Spinal cord (tissue), 9 donors: ENCODE measurements at regions not wholly inside any gene's neighbourhood (a gene's known extent, or its start where the extent isn't known, plus 50 kb on each side); places are given as distances from the start of the nearest gene placed in this dataset.

Experiments
- DNase-seq, 6 donors: peaks; one replicate each; pipeline versions ENCODE4 v3.0.0 to v3.0.0-alpha.2; 2013 to 2015; ENCODE audit warnings: low spot score in 6 of 6, low read depth in 4 of 6
- H3K27ac ChIP-seq: one replicate; pipeline ENCODE4 v1.5.1; 2013; ENCODE audit warnings: low read depth, low read length, control low read depth
- H3K27me3 ChIP-seq: one replicate; pipeline ENCODE4 v1.6.1; 2013; ENCODE audit warnings: low read length; ENCODE audit not compliant: control insufficient read depth, insufficient read depth
- H3K36me3 ChIP-seq: one replicate; pipeline ENCODE4 v1.6.1; 2013; ENCODE audit warnings: low read length; ENCODE audit not compliant: control insufficient read depth, insufficient read depth
- H3K4me1 ChIP-seq: one replicate; pipeline ENCODE4 v1.6.1; 2013; ENCODE audit warnings: low read length; ENCODE audit not compliant: control insufficient read depth, insufficient read depth
- H3K4me3 ChIP-seq: one replicate; pipeline ENCODE4 v1.5.1; 2013; ENCODE audit warnings: low read depth, low read length, control low read depth
- H3K9me3 ChIP-seq: one replicate; pipeline ENCODE4 v1.6.1; 2013; ENCODE audit warnings: low read length; ENCODE audit not compliant: control insufficient read depth, insufficient read depth
- WGBS: methylation state at CpG from one replicate; pipeline ENCODE4 v1.1.5; 2013; ENCODE audit warnings: missing lambda C conversion rate; ENCODE audit not compliant: insufficient coverage; 5-methylcytosine and 5-hydroxymethylcytosine counted together
- donor health status: healthy.

DNA sequence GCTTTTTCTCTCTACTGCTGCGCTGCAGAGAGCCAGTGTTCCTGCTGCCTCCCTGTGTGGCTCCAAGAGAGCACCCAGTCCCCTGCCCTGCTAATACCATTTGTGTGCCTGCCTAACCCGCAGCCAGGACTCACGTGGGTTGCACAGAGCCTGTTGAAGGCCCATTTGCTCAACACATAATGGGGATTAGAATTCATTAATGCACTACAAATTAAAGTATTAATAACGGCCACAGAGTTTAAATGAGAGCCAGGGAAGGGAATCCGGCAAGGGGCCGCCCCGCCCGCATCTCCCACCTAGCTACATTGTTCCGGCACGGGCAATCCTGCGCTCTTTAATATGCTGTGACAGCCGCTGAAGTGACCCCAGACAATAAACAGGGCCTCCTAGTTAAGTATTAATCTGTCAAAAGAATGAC is 211.3 kb downstream of the NXPE2 start:
- peaks cover 10% of the 10 kb centered on the region for H3K4me1 ChIP-seq
- 46% methylated on average over 1 of the region's 12 CpGs for WGBS

DNA sequence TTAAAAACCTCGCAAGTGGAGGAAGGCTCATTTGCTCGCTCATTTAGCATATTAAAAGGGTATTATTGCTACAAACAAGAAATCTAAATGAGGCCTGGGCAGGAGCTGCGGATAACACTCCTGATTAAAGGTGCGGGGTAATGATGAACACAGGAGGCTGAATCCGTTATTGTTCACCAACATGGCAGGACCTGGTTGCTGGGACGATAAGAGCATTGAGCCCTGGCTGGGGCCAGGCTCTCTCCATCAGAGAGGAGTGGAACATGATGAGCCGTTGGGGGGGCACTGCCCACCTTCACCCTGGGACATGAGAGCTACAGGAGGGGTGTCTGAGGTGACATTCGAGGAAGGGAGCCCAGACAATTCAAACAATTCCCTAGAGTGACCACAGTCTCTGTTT is 211.7 kb downstream of the NXPE2 start:
- H3K27me3 ChIP-seq, result peaks cover 7% of the 10 kb centered on the region
- no peak overlapping the region for H3K27ac ChIP-seq
- H3K4me1 ChIP-seq, result peaks cover 10% of the 10 kb centered on the region
- 32% methylated on average over 6 of the region's 8 CpGs for WGBS
- DNase-seq, result no peak
- H3K4me3 ChIP-seq, result no peak overlapping the region
- H3K36me3 ChIP-seq, result no peaks in the 10 kb centered on the region
- H3K9me3 ChIP-seq, result peaks cover 2% of the 10 kb centered on the region

More for the DNA sequence above, 211.3 kb downstream of the NXPE2 start:
- peaks cover 2% of the 10 kb centered on the region for H3K9me3 ChIP-seq
- no peak overlapping the region for H3K27ac ChIP-seq
- H3K27me3 ChIP-seq, result peaks cover 7% of the 10 kb centered on the region
- H3K4me3 ChIP-seq, result no peak overlapping the region
- no peaks in the 10 kb centered on the region for H3K36me3 ChIP-seq
- peak in 3 of 6 donors; percentile 5 to 79 (median 42) for DNase-seq

DNA sequence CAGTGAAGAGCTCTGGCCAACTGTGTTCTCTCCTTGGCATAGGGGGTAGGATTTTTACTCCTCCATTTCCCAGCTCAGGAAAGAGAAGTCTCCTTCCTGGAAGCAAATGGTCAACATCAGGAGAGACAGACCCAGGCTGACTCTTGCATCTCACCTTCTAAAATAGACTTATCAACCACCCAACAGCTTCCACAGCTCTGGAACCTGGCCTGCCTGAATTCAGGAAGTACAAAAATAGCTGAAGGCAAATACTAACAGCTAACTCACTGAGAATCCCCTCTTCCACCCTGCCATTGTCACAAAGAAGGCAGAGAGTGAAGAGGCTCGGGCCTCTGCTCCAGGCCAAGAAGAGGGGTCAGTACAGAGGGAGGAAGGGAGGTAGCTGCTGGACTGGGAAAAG is 213.6 kb downstream of the NXPE2 start:
- Histone ChIP-seq H3K27me3 (peaks cover 7% of the 10 kb centered on the region), H3K36me3 (no peaks in the 10 kb centered on the region), H3K27ac (no peak overlapping the region), H3K4me3 (no peak overlapping the region), H3K4me1 (peaks cover 10% of the 10 kb centered on the region), H3K9me3 (peaks cover 2% of the 10 kb centered on the region)
- no peak for DNase-seq
- WGBS, result no CpG with 5 or more reads among the region's 1 CpG

GRCh38 chr11:114892381-114893197 is 214.3 kb downstream of the NXPE2 start:
- no peak for DNase-seq

DNA sequence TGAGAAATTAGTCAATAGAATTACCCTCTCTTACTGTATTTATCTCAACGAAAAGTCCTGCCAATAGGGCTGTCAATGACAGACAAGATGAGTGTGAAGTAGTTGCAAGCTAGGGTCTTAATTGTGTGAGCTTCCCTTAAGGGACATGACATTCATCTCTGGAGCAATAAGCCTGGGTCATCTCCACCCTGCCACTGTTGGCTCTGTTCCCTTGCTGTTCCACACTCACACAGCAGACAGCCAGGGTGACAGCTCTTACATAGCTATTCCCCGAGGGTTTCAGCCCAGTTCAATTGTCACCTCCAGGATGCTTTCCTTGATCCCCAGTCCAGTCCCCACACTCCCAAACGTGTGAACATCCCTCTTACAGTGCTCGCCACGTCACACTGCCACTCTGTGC is 215.0 kb downstream of the NXPE2 start:
- no peaks in the 10 kb centered on the region for H3K36me3 ChIP-seq
- no peak overlapping the region for H3K27ac ChIP-seq
- peaks cover 2% of the 10 kb centered on the region for H3K9me3 ChIP-seq
- 86% methylated on average over 4 of the region's 5 CpGs for WGBS
- DNase-seq, result no peak
- peaks cover 7% of the 10 kb centered on the region for H3K27me3 ChIP-seq
- no peak overlapping the region for H3K4me3 ChIP-seq
- peaks cover 10% of the 10 kb centered on the region for H3K4me1 ChIP-seq

More at GRCh38 chr11:114892381-114893197, 214.3 kb downstream of the NXPE2 start:
- H3K4me1 ChIP-seq, result peaks cover 10% of the 10 kb centered on the region
- H3K36me3 ChIP-seq, result no peaks in the 10 kb centered on the region
- H3K9me3 ChIP-seq, result peaks cover 2% of the 10 kb centered on the region
- no peak overlapping the region for H3K27ac ChIP-seq
- no peak overlapping the region for H3K4me3 ChIP-seq
- WGBS, result 100% methylated on average over 1 of the region's 3 CpGs
- H3K27me3 ChIP-seq, result peaks cover 7% of the 10 kb centered on the region

GRCh38 chr11:114896594-114896993 is 218.3 kb downstream of the NXPE2 start:
- Histone ChIP-seq H3K9me3 (no peaks in the 10 kb centered on the region), H3K27me3 (no peaks in the 10 kb centered on the region), H3K27ac (no peak overlapping the region), H3K36me3 (no peaks in the 10 kb centered on the region), H3K4me1 (no peaks in the 10 kb centered on the region), H3K4me3 (no peak overlapping the region)
- 80% methylated on average over 1 of the region's 4 CpGs for WGBS
- DNase-seq, result no peak

GRCh38 chr11:114909866-114910265 is 231.5 kb downstream of the NXPE2 start:
- no peaks in the 10 kb centered on the region for H3K9me3 ChIP-seq
- no peak for DNase-seq
- no peaks in the 10 kb centered on the region for H3K4me1 ChIP-seq
- 70% methylated on average over 3 of the region's 3 CpGs for WGBS
- no peak overlapping the region for H3K4me3 ChIP-seq
- no peaks in the 10 kb centered on the region for H3K36me3 ChIP-seq
- no peaks in the 10 kb centered on the region for H3K27me3 ChIP-seq
- H3K27ac ChIP-seq, result no peak overlapping the region

- no peaks in the 10 kb centered on the region for H3K4me1 ChIP-seq
- H3K36me3 ChIP-seq, result no peaks in the 10 kb centered on the region
- H3K27ac ChIP-seq, result no peak overlapping the region
- no peaks in the 10 kb centered on the region for H3K9me3 ChIP-seq
- H3K4me3 ChIP-seq, result no peak overlapping the region
- WGBS, result 97% methylated on average over 3 of the region's 4 CpGs
- H3K27me3 ChIP-seq, result no peaks in the 10 kb centered on the region
- no peak for DNase-seq
Observed at GRCh38 chr11:114912826-114913225, 234.5 kb downstream of the NXPE2 start.

DNA sequence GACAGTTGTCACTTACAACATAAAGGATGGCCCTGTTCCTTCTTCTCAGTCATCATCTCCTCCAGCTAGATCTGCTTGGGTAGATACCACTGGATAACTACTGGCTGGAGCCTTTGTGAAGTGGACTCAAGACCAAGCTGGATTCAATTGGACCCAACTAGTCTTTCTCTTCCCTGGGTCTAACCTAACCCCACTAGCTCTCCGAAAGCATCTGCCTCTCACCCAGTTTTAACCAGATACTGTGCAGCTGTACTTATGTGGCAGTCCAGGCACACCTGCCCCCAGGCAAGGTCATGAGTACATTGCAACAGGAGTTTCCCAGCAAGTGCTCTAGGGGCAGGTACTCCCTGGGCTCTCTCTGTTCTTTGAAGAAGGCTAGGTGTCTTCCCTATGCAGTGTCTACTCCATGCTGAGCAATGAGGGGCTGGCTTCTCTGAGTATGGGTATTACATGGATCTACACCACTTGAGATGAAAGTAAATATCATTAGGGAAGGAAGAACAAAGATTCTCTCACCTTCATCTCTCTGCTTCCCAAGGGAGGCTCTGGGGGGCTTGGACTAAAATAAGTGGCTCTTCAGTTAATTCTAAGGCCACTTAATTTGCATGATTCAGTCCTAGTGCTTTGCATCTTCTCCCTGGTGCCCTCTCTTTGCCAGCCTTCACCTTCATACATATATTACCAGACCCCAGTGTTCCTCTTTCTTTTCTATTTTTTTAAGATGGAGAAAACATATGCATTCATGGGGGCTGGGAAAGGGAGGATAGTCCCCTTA is 236.1 kb downstream of the NXPE2 start:
- no peak overlapping the region for H3K4me3 ChIP-seq
- no peak for DNase-seq
- 100% methylated on average over 1 of the region's 1 CpG for WGBS
- no peaks in the 10 kb centered on the region for H3K36me3 ChIP-seq
- H3K9me3 ChIP-seq, result no peaks in the 10 kb centered on the region
- H3K27ac ChIP-seq, result no peak overlapping the region
- H3K4me1 ChIP-seq, result no peaks in the 10 kb centered on the region
- no peaks in the 10 kb centered on the region for H3K27me3 ChIP-seq
